ENCODE measurements at regions not wholly inside any gene's neighbourhood (a gene's known extent, or its start where the extent isn't known, plus 50 kb on each side); places are given as distances from the start of the nearest gene placed in this dataset.

DNA sequence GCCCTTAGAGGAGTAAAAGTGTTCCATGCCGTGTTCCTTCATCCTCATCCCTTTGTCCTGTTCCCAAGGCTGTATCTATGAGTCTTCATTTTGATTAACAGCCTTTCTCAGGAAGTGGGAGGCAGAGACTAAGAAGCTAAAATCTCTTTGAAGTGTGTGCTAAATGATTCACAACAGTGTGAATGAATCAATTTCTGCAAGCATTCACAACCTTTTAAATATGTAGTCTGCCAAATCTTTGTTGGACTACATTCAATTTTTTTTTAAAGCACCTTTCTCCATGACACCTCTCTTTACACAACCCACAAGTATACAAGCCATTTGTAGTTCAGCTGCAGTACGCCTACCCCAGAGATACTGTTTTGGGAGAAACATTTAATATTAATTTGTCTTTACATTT, 408.6 kb upstream of the FANCL start:
- Histone ChIP-seq H4K8ac (ENCODE audit: extremely low read depth, insufficient read depth, low read length) (no peak overlapping the region), H3K4me3 (ENCODE audit: extremely low read depth in 1 of 4, insufficient read depth in 2 of 4, low read depth in 3 of 4, low read length in 4 of 4) (no peak overlapping the region), H3K27ac (ENCODE audit: low read depth, low read length) (no peak overlapping the region), H3K18ac (ENCODE audit: extremely low read depth, low read length) (no peak overlapping the region), H4K91ac (replicated peaks; ENCODE audit: insufficient read length, low read length) (no peak overlapping the region), H3K4ac (replicated peaks; ENCODE audit: insufficient read length, low read depth, low read length) (no peak overlapping the region), H3K23ac (ENCODE audit: insufficient read length) (no peak overlapping the region), H3K23me2 (ENCODE audit: low read depth, low read length) (no peaks in the 10 kb centered on the region), H4K20me1 (replicated peaks in 1 of 2; ENCODE audit: control insufficient read depth in 1 of 2, insufficient read depth in 2 of 2, low read length in 2 of 2) (no peaks in the 10 kb centered on the region), H2BK120ac (replicated peaks; ENCODE audit: low read depth, low read length) (no peak overlapping the region), H2AK5ac (ENCODE audit: low read depth, low read length) (no peak overlapping the region), H3K56ac (replicated peaks; ENCODE audit: insufficient read length, low read depth, low read length) (no peak overlapping the region), H3K36me3 (ENCODE audit: control insufficient read depth in 2 of 4, insufficient read depth in 4 of 4, low read length in 3 of 4) (no peaks in the 10 kb centered on the region), H3K79me1 (ENCODE audit: low read depth, low read length) (no peaks in the 10 kb centered on the region), H3K4me1 (replicated peaks in 1 of 4; ENCODE audit: control insufficient read depth in 3 of 4, insufficient read depth in 4 of 4, low read length in 3 of 4) (peaks cover 0 to 8% (median 2%) of the 10 kb centered on the region in 4 experiments; a peak in 3 of 7 replicates), H3K9me3 (ENCODE audit: insufficient read depth in 2 of 2, low read depth in 1 of 2, low read length in 1 of 2) (no peaks in the 10 kb centered on the region), H2BK5ac (ENCODE audit: low read depth, low read length) (no peak overlapping the region), H3K14ac (ENCODE audit: insufficient read length) (no peak overlapping the region), H2BK15ac (ENCODE audit: low read length) (no peak overlapping the region), H3K9ac (replicated peaks in 1 of 4; ENCODE audit: extremely low read depth in 1 of 4, low read depth in 3 of 4, low read length in 3 of 4) (no peak overlapping the region), H2BK12ac (ENCODE audit: low read depth, low read length) (no peak overlapping the region), H3K4me2 (ENCODE audit: insufficient read depth in 1 of 2, low read depth in 2 of 2, low read length in 2 of 2) (no peak overlapping the region), H3K27me3 (replicated peaks in 1 of 4; ENCODE audit: control insufficient read depth in 3 of 4, extremely low read depth in 1 of 4, insufficient read depth in 3 of 4, low read length in 3 of 4) (no peaks in the 10 kb centered on the region), H2BK20ac (ENCODE audit: low read length) (no peak overlapping the region), H2AFZ (ENCODE audit: low read length) (no peak overlapping the region), H4K5ac (ENCODE audit: insufficient read length, low read depth, low read length) (no peak overlapping the region), H3K79me2 (ENCODE audit: control insufficient read depth in 1 of 2, insufficient read depth in 2 of 2, low read length in 2 of 2) (no peaks in the 10 kb centered on the region)
- WGBS, 2 experiments (ENCODE audit: extremely low coverage in 1 of 2, insufficient coverage in 1 of 2, insufficient read length in 1 of 2, insufficient replicate concordance in 2 of 2, low coverage in 1 of 2, low lambda C conversion rate in 2 of 2, missing lambda C conversion rate in 1 of 2), result 93% methylated on average over 2 of the region's 2 CpGs; no CpG with 5 or more reads in 1 of the 2 experiments
- ChIA-PET POLR2A (ENCODE audit: partially characterized antibody) (no interaction called here), CTCF (ENCODE audit: partially characterized antibody) (no interaction called here)
- FAIRE-seq, result no peak
- no peak for DNase-seq (ENCODE audit: low read depth in 1 of 2, low spot score in 2 of 2)
- TF ChIP-seq CEBPB (IDR thresholded peaks at IDR 0.05; ENCODE audit: low read depth, low read length) (no peak), TAF7 (optimal IDR thresholded peaks at IDR 0.05; ENCODE audit: borderline replicate concordance, low read depth, low read length) (no peak), GTF2F1 (IDR thresholded peaks at IDR 0.05; ENCODE audit: borderline replicate concordance, low read depth, low read length) (no peak), SP2 (IDR thresholded peaks at IDR 0.05; ENCODE audit: low read length) (no peak), CHD1 (IDR thresholded peaks at IDR 0.05; ENCODE audit: low read depth, low read length) (no peak), RBBP5 (IDR thresholded peaks at IDR 0.05; ENCODE audit: borderline replicate concordance, low read depth, low read length) (no peak), YY1 (IDR thresholded peaks at IDR 0.05; ENCODE audit: low read depth, low read length) (no peak), SIX5 (IDR thresholded peaks at IDR 0.05; ENCODE audit: low read depth, low read length) (no peak), ASH2L (IDR thresholded peaks at IDR 0.05; ENCODE audit: low read length) (no peak), EP300 (IDR thresholded peaks at IDR 0.05; ENCODE audit: borderline replicate concordance in 1 of 2, low read depth in 2 of 2, low read length in 2 of 2) (no peak), TEAD4 (IDR thresholded peaks at IDR 0.05; ENCODE audit: low read depth, low read length) (no peak), ZNF274 (IDR thresholded peaks at IDR 0.05; ENCODE audit: borderline replicate concordance, extremely low read depth, low read length) (no peak), BRCA1 (IDR thresholded peaks at IDR 0.05; ENCODE audit: low read depth, low read length) (no peak), ATF3 (IDR thresholded peaks at IDR 0.05; ENCODE audit: insufficient read depth, low read depth, low read length) (no peak), EGR1 (IDR thresholded peaks at IDR 0.05; ENCODE audit: borderline replicate concordance, low read depth, low read length) (no peak), SP4 (IDR thresholded peaks at IDR 0.05; ENCODE audit: low read length) (no peak), POLR2A (IDR thresholded peaks at IDR 0.05; ENCODE audit: control extremely low read depth in 1 of 2, low read depth in 2 of 2, low read length in 2 of 2) (no peak)
